Inflammatory macrophage (primary cell): ENCODE measurements at regions not wholly inside any gene's neighbourhood (a gene's known extent, or its start where the extent isn't known, plus 50 kb on each side); places are given as distances from the start of the nearest gene placed in this dataset.

ENCODE experiments used
- DNase-seq, 2 donors: peaks; one replicate each; pipeline ENCODE4 v3.0.0-alpha.2; 2020 to 2022

DNA sequence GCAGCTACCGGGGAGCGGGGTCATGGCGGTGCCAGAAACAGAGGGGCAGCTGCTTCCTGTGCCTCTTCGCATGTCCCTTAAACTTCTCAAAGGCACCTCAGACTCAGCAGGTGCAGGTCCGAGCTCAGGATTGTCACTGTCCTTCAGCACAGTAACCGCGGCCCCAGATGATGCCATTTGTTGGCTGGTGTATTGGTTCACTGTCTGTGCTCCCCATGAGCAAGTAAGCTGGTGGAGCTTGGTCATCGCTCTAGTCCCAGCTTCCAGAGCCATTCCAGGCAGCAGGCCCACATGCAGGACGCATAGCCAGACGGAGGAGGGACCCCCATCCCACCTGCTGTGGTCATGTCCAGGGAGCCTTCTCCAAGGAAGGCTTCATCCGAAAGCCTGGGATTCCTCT is 154.0 kb upstream of the AJAP1 start:
- DNase-seq: no peak

DNA sequence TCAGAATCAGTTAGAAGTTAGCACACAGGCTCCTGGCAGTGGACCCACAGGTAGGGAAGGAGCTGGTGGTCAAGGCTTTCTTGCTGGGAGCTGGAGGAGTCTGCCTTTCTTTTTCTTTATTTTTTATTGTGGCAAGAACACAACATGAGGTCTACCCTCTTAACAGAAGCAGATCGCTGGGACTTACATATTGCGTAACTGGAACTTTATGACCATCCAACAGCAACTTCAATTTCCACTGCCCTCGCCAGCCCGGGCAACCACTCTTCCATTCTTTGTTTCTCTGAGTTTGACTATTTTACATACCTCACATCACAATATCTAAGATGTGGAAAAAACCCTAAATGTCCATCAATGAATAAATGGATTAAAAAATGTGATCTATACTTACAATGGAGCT is 147.8 kb upstream of the AJAP1 start:
- DNase-seq: no peak

DNA sequence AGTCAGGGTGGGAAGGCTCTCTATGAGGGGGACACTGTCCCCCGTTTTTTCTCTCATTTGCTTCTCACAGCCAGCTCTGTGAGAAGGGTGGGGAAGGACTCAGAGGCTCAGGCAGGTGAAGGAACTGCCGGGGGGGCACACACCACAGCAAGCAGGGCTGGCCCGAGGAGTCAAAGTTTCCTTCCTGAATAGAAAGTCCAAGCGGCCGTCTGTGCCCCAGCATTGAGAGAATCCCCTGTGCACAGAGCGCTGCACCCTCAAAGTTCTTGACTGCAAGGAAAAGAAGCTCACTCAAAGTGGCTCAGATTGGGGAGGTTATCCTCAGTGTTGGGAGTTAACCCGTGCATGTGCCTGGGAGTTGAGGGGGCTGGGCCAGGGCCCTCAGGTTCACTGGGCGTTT is 145.2 kb upstream of the AJAP1 start:
- DNase-seq: no peak

DNA sequence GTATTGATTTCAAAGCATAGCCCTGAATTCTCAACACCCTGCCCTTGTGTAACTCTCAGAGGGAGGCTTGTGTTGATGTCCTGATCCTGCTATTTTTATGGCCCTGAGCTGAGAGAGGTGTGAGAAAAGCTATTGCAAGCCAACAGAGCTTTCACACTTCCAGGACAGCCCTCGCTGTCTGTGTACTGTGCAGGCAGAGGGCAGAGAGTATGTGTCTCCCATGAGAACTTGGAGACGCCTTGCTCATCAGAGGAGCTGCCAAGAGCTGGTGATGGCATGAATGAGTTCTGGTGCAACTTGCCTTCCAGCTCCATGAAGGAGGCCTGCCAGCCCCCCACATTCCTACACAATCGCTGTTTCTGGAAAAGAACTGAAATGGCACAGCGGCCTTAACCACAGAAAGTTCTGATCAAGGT is 144.1 kb upstream of the AJAP1 start:
- DNase-seq: no peak

DNA sequence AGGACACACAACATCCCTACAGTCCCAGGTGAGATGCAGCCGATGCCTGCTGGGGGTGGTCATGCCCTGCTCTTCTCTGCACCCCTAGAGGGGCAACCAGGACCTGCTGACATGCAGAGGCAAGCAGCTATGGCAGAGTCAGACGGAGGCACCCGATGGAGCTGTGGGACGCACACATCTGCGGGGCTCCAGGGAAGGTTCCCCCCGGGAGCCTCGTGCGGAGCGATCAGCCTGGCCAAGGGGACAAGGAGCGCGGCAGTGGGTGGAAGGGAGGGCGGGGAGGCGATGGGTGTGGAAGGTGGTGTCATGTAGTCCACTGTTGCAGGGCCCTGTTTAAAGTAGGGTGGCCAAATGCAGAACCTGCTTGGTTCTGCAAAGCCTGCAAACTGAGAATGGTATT is 143.0 kb upstream of the AJAP1 start:
- no peak for DNase-seq

DNA sequence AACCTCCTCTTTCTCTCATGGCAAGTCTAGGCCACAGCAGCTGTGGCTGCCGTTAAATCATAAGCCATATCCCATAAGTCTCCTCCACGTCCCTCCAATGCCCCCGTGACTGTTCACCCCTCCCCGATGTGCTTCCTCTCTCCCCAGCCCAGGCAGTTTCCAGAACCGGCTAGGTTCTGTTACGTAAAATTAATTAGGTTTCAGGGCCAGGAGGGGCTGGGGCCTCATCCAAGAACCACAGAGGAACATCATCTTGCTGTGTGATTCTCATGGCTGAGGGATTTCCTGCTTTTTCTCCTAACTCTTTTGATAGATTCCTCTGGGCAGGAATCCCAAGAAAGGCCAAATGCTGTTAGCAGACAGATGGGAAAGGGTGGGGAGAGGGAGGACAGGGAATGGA is 141.8 kb upstream of the AJAP1 start:
- no peak for DNase-seq

DNA sequence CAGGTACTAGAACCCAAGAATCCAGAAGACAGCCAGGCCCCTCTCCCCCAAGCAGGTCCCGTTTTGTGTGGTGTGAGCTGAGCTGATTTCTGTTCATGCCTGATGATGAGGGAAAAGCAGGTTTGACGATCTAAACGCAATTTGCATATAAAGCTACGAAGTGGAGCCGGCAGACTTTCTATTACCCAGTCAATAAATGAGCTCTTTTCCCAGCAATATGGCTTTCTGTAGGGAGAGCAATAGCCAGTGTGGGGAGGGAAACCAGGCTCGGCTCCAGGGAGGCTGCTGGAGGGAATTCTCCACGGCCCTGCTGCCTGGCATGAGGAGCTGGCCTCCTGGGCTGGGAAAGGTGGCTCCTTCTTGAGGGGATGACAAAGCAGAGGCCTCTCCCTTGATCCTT is 140.7 kb upstream of the AJAP1 start:
- DNase-seq: no peak

DNA sequence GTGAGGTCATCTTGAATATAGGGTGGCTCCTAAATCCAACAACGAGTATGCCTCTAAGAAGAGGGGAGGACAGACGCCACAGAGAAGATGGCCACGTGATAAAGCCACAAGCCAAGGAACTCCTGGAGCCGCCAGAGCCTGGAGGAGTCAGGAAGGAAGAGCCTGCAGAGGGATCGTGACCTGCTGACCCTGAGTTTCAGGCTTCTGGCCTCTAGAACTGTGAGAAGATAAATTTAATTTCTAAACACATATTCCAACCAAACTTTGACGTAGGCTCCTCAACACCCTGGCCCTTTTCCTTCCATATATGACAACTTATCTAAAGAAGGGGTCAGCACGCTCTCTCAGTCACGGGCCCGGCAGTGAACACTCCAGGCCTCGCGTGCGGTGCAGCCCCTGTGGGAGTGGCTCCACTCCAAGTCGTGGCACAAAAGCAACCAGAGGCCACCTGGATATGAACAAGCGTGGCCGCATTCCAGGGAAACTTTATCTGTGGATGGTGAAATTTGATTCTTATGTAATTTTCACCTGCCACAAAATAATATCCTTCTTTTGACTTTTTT is 138.6 kb upstream of the AJAP1 start:
- no peak for DNase-seq

DNA sequence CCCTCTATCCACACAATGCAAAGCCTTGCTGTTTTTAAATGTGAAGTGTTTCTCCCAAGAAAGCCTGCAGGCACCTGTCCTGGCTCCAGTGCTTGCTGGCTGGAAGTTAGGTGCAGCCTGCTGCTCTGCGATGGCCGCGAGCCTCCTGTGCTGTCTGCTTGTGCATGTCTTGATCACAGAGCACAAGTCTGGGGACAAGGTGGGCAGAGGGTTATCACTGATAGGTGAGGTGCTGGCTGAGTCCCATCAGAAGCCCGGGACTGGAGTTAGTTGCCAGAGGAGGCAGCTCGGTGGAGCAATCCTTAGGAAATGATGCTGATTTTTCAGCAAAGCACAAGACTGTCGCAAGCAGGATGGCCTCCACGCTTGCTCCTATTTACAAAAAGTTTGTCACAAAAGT is 137.8 kb upstream of the AJAP1 start:
- no peak for DNase-seq

DNA sequence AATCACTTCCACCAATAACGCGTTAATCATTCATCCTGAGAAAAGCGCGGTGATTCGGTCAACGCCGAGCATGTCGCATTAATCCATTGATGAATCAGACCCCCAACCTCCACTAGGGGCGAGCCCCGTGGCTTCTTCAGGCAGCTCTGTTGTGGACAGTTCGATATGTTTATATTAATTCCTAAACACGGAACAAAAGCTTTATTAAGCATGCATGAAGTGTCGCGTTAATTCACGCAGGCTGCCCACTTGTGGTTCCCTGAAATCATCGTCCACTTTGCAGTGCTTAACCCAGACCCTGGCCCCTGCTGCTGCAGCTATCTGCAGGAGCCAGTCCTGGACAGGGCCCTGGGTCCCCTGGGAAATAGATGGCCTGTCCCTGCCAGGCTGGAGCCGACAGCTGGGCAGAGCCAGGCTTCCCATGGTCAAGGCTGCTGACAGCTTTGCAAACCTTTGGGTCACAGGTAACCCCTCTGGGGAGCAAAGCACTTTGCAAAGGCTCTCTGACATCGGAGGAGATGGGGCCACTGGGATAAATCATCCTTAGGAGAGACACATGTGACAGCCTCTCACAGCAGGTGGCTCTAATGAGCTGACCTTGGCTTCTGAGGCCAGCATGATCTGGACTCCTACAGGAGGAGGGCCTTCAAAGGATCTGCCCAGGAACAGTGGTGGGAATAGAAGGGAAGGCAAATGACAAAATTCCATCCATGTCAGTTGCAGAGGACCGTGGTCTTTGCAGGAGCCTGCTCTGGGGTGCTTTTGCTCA is 137.0 kb upstream of the AJAP1 start:
- DNase-seq: no peak

DNA sequence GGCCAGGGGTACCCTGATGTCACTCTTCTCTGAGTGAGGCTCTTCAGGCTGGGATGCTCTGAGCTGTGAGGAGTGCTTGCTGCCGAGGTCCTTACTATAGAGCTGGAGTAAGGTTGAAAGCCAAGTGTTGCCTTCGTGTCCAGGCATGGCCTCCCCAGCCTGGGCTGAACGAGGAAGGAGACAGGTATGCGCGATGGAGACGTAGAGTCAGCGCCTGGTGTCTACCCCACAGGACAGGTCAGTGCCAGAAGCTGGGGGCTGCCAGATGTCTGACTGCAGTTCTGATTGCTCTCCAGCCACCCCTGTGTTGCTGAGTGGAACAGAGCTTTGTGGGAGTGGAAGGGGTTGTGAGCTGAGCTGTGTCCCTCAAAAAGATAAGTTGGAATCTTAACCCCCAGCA is 135.8 kb upstream of the AJAP1 start:
- DNase-seq: no peak

DNA sequence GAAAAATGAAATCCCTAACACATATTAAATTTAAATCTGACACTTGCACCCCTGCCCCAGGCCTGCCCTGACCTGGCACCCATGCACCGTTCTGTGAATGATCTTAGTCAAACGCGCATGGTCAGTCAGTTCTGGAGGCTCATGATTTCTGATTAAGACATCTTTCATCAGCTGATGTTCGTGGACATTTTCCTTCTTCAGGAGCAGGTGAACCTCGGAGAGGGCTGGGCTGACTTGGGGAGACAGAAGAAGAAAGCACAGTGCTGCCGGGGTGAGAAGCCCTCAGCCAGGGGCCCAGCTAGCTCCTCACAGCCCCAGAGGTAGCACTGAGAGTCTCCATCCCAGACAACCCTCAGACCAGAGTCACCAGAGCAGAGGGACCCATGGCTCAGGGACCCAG is 134.5 kb upstream of the AJAP1 start:
- no peak for DNase-seq

DNA sequence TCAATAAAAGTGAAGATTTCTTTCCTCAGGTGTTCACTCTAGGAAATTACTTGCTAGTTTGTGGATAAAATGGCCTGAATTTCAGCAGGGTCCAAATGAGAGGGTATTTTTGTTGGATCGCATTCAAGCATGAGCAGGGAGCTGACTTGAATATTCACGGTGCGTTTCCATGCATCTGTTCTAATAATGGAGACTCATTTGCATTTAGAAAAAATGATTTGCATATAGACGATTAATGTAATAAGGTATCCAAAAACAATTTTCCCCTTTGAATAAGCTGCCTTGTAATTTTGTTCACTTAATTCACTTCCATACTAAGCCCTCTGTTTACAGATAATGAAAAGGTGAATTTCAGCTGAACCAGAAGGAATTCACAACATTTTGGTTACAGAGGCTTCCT is 130.9 kb upstream of the AJAP1 start:
- DNase-seq: no peak

DNA sequence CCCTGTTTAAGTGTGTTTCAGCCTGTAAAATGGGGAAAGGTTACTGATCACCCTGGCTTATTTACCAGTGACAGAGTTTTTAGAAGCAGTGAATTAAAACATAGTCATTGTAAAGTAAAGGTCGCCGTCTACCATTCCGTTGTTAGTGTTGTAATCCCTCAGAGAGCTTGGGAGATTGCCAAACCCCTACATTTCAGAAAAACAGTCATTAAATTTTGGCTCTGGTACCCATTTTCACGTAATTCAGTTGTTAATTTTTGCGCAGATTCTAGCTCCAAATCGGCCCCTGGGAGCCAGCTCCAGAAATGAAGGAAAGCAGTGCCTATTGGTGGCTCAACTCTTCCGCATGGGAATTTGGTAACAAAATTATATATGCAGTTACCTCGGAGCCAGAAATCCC is 127.7 kb upstream of the AJAP1 start:
- no peak for DNase-seq

DNA sequence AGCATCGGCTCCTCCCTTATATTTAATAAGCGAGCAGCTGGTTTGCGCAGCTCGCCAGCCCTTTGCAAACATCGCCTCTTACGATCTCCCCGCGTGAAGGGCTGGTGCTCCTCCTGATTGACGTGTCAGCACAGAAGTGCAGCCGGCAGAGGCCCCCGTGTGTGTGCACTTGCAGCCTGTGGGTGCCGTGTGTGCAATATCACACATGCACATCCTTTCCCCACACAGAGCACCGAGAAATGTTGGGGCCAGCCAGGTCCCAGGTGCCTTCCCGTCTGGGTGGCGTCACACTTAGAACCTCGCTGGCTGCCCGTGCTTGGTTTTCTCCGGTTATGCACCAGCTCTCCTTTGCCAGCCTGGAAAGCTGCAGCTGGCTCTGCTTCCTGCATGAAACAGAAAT is 126.6 kb upstream of the AJAP1 start:
- DNase-seq: no peak

DNA sequence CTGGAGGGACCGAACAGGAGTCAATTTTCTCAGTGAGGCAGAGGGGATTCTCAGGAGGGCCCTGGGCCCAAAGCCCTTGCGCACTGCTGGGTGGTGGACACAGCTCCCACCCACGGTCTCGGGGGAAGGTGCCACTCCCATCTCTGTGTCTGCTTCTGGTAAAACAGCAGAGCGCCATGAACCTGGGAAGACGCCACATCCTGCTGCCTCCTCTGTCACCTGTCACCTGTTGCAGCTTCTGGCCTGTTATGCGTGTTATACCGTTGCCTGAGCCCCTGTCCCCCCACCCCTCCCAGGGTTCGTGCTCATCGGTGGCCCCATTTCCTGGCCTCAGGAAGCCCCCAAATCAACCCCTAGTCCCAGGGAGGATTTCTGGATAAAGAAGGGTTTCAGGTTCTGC is 125.8 kb upstream of the AJAP1 start:
- no peak for DNase-seq

DNA sequence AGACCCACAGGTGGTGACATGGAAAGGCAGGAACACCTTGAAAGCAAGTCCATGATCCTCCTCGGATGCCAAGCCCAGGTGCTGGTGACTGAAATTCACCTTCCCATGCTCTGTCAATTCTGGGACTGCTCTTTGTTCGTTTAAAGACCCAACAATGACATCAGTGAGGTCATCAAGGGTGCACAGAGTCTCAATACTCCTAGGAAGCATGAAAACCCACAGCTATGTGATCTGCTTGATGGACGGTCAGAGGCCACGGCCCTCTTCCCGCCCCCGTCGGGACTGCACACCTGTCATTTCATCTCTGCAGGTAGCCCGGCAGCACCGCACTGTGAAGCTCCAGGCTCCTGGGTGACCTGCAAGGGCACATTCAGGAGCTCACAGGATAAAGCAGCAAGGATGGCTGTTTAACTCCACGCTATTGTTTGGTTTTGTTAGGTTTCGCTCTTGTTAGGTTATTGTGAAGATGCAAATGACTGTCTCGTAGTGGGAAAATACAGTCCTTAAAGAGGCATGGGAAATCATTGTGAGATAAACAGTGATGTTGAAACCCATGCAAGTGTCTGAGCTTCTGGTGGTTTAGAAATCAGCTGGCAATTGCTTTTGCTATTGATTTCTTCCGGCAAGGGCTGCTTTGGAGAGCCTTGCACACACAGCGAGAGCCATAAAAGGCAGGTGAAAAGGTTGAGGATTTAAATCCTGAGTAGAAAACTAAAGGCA is 124.8 kb upstream of the AJAP1 start:
- no peak for DNase-seq

DNA sequence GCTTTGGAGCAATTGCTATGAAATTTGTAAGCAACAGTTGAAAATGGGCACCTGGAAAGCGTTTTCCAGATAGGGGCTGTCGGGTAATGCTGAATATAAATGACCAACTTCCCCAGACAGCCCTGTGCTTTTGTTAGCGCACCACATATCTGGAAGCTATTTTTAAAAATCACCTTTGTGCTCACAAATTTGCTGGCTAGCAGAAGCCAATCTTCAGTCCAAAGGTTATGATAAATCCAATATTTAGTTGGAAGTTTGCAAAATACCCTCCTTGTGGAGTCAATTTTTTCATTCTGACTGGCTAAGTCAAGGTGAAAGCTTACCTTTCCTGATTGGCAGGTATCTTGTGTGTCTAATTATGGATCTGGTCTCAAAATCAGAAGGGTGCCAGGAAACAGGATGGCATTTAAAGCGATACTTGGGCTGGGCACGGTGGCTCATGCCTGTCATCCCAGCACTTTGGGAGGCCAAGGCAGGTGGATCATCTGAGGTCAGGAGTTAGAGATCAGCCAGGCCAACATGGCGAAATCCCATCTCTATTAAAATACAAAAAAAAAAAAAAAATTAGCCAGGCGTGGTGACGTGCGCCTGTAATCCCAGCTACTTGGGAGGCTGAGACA is 124.1 kb upstream of the AJAP1 start:
- DNase-seq: no peak

DNA sequence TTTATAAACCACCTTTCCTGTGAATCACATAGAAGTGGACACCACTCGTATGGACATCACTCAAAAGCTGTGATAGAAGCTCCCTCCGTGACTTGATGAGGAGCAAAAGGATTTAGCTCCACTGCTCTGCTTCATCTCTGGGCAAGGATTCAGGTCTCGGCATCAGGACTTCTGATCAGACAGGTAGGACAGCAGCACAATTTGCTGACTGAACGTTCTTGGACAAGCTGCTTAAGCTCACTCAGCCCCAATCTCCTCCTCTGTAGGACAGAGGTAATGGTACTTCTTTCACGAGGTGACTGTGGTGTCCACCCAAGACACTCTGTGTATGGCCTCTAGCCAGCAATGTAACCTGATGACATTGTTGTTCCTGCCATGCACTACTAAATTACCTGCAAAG is 122.6 kb upstream of the AJAP1 start:
- no peak for DNase-seq

DNA sequence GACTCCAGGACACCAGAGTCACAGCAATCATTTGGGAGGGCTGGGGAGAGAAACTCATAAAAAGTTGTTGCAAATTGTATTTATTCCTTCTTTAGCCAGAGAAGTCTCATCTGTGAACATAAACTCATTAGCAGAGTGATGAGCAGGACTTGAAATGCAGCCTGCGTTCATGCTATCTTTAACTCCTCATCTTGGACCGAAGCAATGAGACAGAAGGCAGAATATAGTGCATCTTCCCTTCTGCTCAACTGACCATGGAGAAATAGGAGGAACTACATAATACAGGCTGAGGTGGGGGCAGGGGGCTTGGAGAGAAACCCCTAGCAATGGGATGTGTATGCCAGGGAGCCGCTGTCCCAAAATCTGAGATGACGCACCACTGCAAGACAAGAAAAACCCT is 121.8 kb upstream of the AJAP1 start:
- DNase-seq: no peak

DNA sequence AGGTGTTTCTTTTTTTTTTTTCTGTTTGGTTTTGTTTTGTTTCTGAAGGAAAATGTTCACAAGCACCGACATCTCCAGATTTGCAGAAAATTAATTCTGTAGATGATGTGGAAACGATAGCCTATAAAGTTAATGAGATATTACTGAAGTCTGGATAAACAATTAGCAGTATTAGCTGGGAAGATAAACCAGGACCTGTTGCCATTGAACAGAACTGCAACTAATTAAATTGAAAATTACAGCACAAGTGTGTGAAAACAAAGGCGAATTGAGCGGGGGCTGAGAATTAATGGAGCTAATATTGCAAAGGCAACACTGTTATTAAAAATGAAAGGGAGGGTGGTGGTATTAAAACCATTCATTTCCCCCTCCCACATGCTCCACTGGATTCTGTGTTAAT is 107.5 kb upstream of the AJAP1 start:
- no peak for DNase-seq

DNA sequence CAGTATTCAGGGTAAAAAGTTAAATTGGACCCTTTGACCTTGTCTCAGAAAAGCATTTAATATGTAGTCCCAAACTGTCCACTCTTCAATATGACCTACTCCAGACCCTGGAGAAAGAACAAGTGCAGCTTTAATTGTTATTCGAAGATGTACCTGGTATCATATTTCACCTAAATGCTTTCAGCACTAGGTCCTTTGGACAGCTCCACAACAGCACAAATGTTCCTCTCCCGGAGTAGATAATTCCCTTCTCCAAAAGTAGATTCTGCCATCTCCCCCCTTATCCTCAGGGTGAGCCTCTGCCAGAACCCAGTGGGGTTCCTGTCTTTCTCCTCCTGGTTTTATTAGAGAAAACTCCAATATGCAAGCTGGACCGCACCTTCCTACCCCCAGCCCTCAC is 104.5 kb upstream of the AJAP1 start:
- DNase-seq: no peak

DNA sequence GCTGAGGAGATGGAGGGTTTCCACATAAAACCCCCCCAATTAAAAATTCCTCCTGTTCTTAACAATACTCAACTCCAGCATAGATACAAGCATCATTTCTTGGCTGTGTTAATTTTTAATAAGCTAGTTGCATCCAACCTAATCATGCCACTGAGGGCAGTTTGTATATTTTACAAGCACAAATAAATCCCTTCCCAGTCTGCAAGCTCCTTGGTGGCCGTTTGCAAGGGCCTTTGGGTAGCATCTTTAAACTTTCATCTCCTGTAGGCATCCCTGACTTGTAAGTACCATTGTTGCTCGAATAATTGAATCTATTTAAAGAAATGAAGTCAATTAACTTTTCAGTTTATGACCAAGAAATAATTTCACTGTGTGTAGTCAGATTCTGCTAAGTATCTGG is 103.5 kb upstream of the AJAP1 start:
- DNase-seq: no peak

DNA sequence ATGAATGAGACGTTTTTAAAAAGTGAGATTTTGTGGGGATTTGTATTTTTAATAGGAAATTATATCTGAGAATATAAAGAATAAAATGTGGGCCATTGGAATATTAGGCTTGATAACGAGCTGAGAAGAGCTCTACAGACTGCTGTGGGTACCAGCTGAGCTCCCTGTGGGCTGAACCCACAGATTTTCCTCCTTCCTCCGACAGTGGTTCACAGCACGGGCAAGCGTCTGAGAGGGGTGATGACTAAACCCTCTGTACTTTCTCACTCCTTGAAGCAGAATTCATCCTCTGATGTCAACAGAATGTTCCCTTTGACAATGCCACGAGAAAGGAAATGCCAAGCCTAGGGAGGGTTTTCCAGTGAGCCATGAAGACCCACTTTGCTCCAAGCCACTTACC is 102.7 kb upstream of the AJAP1 start:
- no peak for DNase-seq
